Tibial nerve (tissue), 3 donors: ENCODE measurements at regions not wholly inside any gene's neighbourhood (a gene's known extent, or its start where the extent isn't known, plus 50 kb on each side); places are given as distances from the start of the nearest gene placed in this dataset.

Source experiments
- CTCF ChIP-seq, 5 experiments: fragments of 200-600 bp in 3 of 5; fragments of 450-650 bp in 2 of 5; sonication (generic) in 3 of 5; IDR thresholded peaks; one replicate each; pipeline ENCODE4 v1.5.1; 2016 to 2019; ENCODE audit warnings: antibody characterized with exemption in 5 of 5, mild to moderate bottlenecking in 3 of 5, moderate library complexity in 2 of 5
- POLR2A ChIP-seq, 2 donors: fragments of 450-650 bp; IDR thresholded peaks; one replicate each; pipeline ENCODE4 v1.6.1; 2017; ENCODE audit warnings: antibody characterized with exemption in 2 of 2, mild to moderate bottlenecking in 2 of 2, moderate library complexity in 2 of 2

DNA sequence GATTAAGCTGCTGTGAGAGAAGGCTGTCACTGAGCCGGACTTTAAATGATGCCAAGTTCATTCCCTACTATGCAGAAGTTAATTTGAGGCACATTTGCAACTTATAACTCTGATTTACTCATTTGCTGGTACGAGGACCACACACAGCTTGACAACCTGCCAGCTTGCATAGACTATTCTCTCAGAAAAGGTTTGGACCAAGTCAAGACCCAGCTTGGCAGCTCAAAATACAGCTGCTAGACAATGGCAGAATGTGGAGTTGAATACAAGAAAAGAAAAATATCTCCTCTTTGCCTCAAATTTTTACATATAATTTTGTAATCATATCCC lies 338.9 kb downstream of the DHX15 start:
- TF ChIP-seq CTCF (IDR thresholded peaks at IDR 0.05) (no peak), POLR2A (IDR thresholded peaks at IDR 0.05) (no peak)
